22Rv1 (cell line): ENCODE measurements at regions not wholly inside any gene's neighbourhood (a gene's known extent, or its start where the extent isn't known, plus 50 kb on each side); places are given as distances from the start of the nearest gene placed in this dataset.

Experiments
- CTCF ChIP-seq: fragments of 450-650 bp; IDR thresholded peaks from 2 replicates; pipeline ENCODE4 v1.5.1; 2017; ENCODE audit warnings: mild to moderate bottlenecking
- ZFX ChIP-seq: fragments of 450-650 bp; IDR thresholded peaks from 2 replicates; pipeline ENCODE4 v1.6.1; 2017; ENCODE audit warnings: antibody characterized with exemption, borderline replicate concordance

- TF ChIP-seq ZFX (no peak), CTCF (no peak)
These were observed 1512.0 kb downstream of the SLITRK1 start for GRCh38 chr13:82370316-82370715.
